Ovary (tissue), 3 donors: ENCODE measurements at regions not wholly inside any gene's neighbourhood (a gene's known extent, or its start where the extent isn't known, plus 50 kb on each side); places are given as distances from the start of the nearest gene placed in this dataset.

Experiments used
- CTCF ChIP-seq, 3 donors: fragments of 450-650 bp in 2 of 3; fragments of 200-600 bp in 1 of 3; IDR thresholded peaks; one replicate each; pipeline versions ENCODE4 v1.5.1 to v1.8.0; 2016 to 2022; ENCODE audit warnings: antibody characterized with exemption in 3 of 3, mild to moderate bottlenecking in 1 of 3
- EP300 ChIP-seq: sonication (generic); formaldehyde crosslinking; IDR thresholded peaks from one replicate; pipeline ENCODE4 v1.6.1; 2017; ENCODE audit warnings: antibody characterized with exemption
- POLR2A ChIP-seq: fragments of 450-650 bp; IDR thresholded peaks from one replicate; pipeline ENCODE4 v1.6.1; 2017; ENCODE audit warnings: antibody characterized with exemption, mild to moderate bottlenecking, moderate library complexity
- donor health status: DM: no; HTN: no; CAD: no.

GRCh38 chr3:145035682-145036081, 1064.1 kb downstream of the DIPK2A start:
- TF ChIP-seq CTCF (IDR thresholded peaks at IDR 0.05), result no peak
- no peak for TF ChIP-seq POLR2A
- no peak for TF ChIP-seq EP300
